CD4-positive, alpha-beta memory T cell (primary cell): ENCODE measurements at regions not wholly inside any gene's neighbourhood (a gene's known extent, or its start where the extent isn't known, plus 50 kb on each side); places are given as distances from the start of the nearest gene placed in this dataset.

Experiments used
- CTCF ChIA-PET: fragments of 350-600 bp; sonication (Branson Sonifier 250); formaldehyde crosslinking; loops from one replicate; lab custom pipeline; 2021; ENCODE audit warnings: inconsistent platforms; ENCODE audit not compliant: partially characterized antibody; lab: Charles Lee
- POLR2A ChIA-PET: fragments of 350-600 bp; sonication (Branson Sonifier 250); formaldehyde crosslinking; loops from one replicate; lab custom pipeline; 2021; ENCODE audit not compliant: partially characterized antibody; lab: Charles Lee
- DNase-seq, 5 donors: peaks; one replicate each; pipeline versions ENCODE4 v3.0.0 to v3.0.0-alpha.2; 2020 to 2022; ENCODE audit warnings: mixed read lengths in 1 of 5
- H3K27ac ChIP-seq: one replicate; pipeline ENCODE4 v1.7.0; 2013; ENCODE audit warnings: low read depth, low read length
- H3K27me3 ChIP-seq: 2 replicates; pipeline ENCODE4 v1.7.0; 2013; ENCODE audit warnings: mild to moderate bottlenecking, low read length, moderate library complexity; ENCODE audit not compliant: insufficient read depth
- H3K36me3 ChIP-seq: 2 replicates; pipeline ENCODE4 v1.7.0; 2013; ENCODE audit warnings: mild to moderate bottlenecking, low read length, moderate library complexity; ENCODE audit not compliant: insufficient read depth
- H3K4me1 ChIP-seq: 2 replicates; pipeline ENCODE4 v1.7.0; 2013; ENCODE audit warnings: mild to moderate bottlenecking, low read length, moderate library complexity; ENCODE audit not compliant: insufficient read depth
- H3K4me3 ChIP-seq, 2 donors: one replicate each; pipeline ENCODE4 v1.7.0; 2013; ENCODE audit warnings: low read length in 2 of 2, mild to moderate bottlenecking in 1 of 2
- H3K9me3 ChIP-seq, 2 donors: one replicate each; pipeline ENCODE4 v1.7.0; 2013; ENCODE audit warnings: low read length in 2 of 2, control low read depth in 1 of 2; ENCODE audit not compliant: control insufficient read depth in 1 of 2
- H3K27ac Mint-ChIP-seq, 7 donors: one replicate each; pipeline ENCODE4 v1.8.0; 2020 to 2021; ENCODE audit warnings: mixed read lengths in 7 of 7, mild to moderate bottlenecking in 6 of 7, inconsistent platforms in 3 of 7, moderate library complexity in 3 of 7
- H3K27me3 Mint-ChIP-seq, 2 donors: one replicate each; pipeline ENCODE4 v1.8.0; 2020 to 2021; ENCODE audit warnings: mixed read lengths in 2 of 2
- H3K36me3 Mint-ChIP-seq, 2 donors: one replicate each; pipeline ENCODE4 v1.8.0; 2020 to 2021; ENCODE audit warnings: mixed read lengths in 2 of 2, inconsistent platforms in 1 of 2, mild to moderate bottlenecking in 1 of 2
- H3K4me1 Mint-ChIP-seq, 4 donors: one replicate each; pipeline ENCODE4 v1.8.0; 2020 to 2021; ENCODE audit warnings: mixed read lengths in 4 of 4, mild to moderate bottlenecking in 1 of 4
- H3K4me3 Mint-ChIP-seq, 8 donors: one replicate each; pipeline ENCODE4 v1.8.0; 2020 to 2021; ENCODE audit warnings: mixed read lengths in 8 of 8, mild to moderate bottlenecking in 7 of 8, moderate library complexity in 6 of 8, inconsistent platforms in 3 of 8
- H3K9me3 Mint-ChIP-seq, 8 donors: one replicate each; pipeline ENCODE4 v1.8.0; 2020 to 2021; ENCODE audit warnings: mixed read lengths in 8 of 8, mild to moderate bottlenecking in 5 of 8, inconsistent platforms in 3 of 8, moderate library complexity in 1 of 8
- intact Hi-C: fragments of 100-400 bp; cut with micrococcal nuclease; formaldehyde crosslinking; loops from one replicate; pipeline ENCODE4 v1.15.1; 2023

DNA sequence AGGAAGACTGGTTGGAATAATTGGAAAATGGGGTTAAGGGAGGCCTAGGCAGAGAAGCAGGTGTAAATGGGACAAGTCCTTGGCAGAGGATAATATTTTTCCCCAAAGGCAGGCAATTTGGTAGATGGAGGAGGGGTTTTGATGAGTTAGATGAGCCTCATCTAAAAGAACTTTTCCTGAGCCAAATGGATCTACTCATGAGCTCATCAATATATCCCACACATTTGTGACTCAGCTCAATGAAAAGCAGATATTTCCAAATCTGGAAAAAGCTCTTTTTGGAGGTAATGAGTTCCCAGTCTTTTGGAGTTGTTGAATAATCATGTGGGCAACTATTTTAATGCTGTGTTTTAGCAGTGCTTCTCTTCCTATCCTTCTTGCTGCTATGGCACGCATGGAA lies 685.5 kb upstream of the CITED2 start:
- H3K4me1 Mint-ChIP-seq: no peaks in the 10 kb centered on the region
- no peaks in the 10 kb centered on the region for H3K27me3 ChIP-seq
- no peak overlapping the region for H3K4me3 Mint-ChIP-seq
- H3K36me3 Mint-ChIP-seq: no peaks in the 10 kb centered on the region
- no peaks in the 10 kb centered on the region for H3K9me3 ChIP-seq
- H3K9me3 Mint-ChIP-seq: no peaks in the 10 kb centered on the region
- DNase-seq: no peak
- ChIA-PET POLR2A (no interaction called here), CTCF (no interaction called here)
- H3K27ac ChIP-seq: no peak overlapping the region
- intact Hi-C loops: no loop called here
- no peak overlapping the region for H3K4me3 ChIP-seq
- H3K27me3 Mint-ChIP-seq: peaks cover 4 to 8% of the 10 kb centered on the region in 2 donors
- no peak overlapping the region for H3K27ac Mint-ChIP-seq
- H3K4me1 ChIP-seq: no peaks in the 10 kb centered on the region
- H3K36me3 ChIP-seq: no peaks in the 10 kb centered on the region

DNA sequence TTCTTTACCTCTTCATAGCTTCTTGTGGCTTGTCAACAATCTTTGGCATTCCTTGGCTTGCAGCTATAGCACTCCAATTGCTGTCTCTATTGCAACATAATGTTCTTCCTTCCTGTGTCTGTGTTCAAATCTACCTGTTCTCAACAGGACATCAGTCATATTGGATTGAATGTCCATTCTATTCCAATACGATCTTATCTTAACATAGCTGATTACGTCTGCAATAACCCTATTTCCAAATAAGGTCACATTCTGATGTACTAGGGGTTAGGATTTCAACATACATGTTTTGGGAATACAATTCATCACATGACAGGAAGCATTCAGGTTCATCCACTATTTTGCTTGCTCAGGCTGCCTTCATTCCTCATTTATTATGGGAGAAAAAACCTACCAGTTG lies 684.4 kb upstream of the CITED2 start:
- no peak for DNase-seq
- Histone ChIP-seq H3K27me3 (no peaks in the 10 kb centered on the region), H3K4me1 (no peaks in the 10 kb centered on the region), H3K36me3 (no peaks in the 10 kb centered on the region), H3K4me3 (no peak overlapping the region), H3K27ac (no peak overlapping the region), H3K9me3 (no peaks in the 10 kb centered on the region)
- no peak overlapping the region for H3K27ac Mint-ChIP-seq
- H3K36me3 Mint-ChIP-seq: no peaks in the 10 kb centered on the region
- no peaks in the 10 kb centered on the region for H3K4me1 Mint-ChIP-seq
- H3K4me3 Mint-ChIP-seq: no peak overlapping the region
- POLR2A ChIA-PET: no interaction called here
- intact Hi-C loops: no loop called here
- peaks cover 3 to 8% of the 10 kb centered on the region in 2 donors for H3K27me3 Mint-ChIP-seq
- H3K9me3 Mint-ChIP-seq: no peaks in the 10 kb centered on the region
- CTCF ChIA-PET: no interaction called here

DNA sequence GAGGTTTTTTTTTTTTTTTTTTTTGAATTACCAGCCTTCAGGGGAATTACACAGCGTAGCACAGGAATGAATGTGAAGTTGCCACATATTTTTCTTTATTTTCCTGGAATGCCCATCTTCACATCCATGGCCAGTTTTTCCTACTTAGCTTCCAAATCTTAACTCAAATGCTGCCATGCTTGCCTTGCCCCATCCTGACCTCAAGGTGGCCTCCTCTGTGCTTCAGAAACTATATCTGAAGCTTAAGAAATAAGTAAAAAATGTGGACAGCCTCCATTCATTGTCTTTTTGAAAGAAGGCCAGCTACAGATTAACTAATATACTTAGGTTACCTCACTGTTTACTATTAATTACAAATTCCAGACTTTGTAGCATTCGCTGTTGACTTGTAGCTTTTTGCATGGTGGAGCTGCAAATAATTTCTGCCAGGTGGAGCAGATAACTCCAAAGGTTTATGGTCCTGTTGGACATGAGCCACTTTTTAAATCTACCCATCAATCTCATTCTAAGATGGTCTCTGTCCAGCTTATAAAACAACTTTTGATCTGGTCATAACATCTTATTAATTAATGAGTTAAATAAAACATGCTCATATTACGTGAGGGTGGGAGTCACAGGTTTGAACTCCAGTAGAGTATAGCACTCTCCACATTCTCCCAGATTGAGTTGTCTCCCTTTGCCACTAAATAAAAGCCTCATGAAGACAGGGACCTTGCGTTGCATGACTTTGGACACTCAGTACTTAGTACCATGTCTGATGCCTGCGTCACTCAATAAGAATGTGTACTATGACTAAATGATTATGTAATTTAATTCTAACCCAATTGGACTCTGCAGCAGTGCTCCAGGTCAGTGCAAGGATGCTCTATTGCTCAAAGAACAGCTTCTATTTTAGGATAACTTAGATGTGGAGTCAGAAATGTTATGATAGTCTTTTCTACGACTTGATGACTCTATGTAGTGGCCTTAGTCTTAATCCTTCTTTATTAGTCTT lies 678.6 kb upstream of the CITED2 start:
- ChIA-PET CTCF (interaction anchor here (0.7 kb wide), 1 partner anchor 178 kb away, joined by 4 read pairs; no protein-coding TSS in a partner anchor), POLR2A (no interaction called here)
- Mint-ChIP-seq H3K4me1 (no peaks in the 10 kb centered on the region), H3K27me3 (peaks cover 0 to 5% of the 10 kb centered on the region in 2 donors), H3K9me3 (no peaks in the 10 kb centered on the region), H3K27ac (no peak overlapping the region), H3K4me3 (no peak overlapping the region), H3K36me3 (no peaks in the 10 kb centered on the region)
- no peaks in the 10 kb centered on the region for H3K27me3 ChIP-seq
- no peak overlapping the region for H3K4me3 ChIP-seq
- no peaks in the 10 kb centered on the region for H3K4me1 ChIP-seq
- DNase-seq: no peak
- H3K36me3 ChIP-seq: no peaks in the 10 kb centered on the region
- no peaks in the 10 kb centered on the region for H3K9me3 ChIP-seq
- no peak overlapping the region for H3K27ac ChIP-seq
- intact Hi-C loops: no loop called here

DNA sequence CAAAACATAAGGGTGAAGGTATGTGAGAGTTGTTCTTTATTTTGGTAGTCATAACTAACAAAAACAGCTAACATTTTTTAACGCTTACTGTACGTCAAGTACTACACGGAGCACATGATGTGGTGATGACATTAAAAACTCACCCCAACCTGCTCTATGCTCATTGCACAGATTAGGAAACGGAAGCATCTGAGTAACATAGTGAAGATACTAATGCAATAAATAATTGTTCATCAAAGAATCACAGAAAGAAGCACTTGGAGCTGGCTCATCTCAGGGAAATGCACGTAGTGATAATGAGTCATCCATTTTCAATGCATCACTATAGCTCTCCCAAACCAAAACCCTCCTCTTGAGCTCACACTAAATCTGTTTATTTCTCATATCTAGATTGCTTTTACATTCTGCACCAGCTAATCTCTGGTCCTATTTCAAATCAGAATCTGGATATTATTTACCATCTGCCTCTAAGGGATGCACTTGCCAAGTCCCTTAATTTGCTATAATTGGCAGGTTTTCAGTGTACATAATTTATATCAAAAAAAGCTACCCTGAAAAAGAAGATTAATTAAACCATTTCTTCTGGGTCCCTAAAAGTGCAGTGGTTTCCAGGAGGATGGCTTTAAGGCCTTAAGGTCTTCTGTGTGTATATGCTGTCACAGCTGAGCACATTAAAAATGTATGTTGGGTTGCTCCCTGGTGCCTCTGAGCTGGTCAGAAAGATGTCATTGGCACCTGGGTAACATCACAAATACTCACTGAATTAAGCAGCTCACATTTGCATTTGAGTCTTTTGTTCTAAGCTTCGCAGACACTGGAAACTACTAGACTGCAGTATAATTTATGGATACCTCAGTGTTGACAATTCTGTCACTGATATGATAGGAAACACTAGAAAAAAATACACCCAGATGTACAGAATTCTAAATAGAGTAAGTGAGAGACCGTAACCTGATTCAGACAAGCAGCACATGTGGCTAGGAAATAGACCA lies 677.4 kb upstream of the CITED2 start:
- H3K9me3 Mint-ChIP-seq: peaks cover 0 to under 1% (median 0%) of the 10 kb centered on the region in 8 donors
- H3K27me3 Mint-ChIP-seq: peaks cover 0 to 5% of the 10 kb centered on the region in 2 donors
- ChIA-PET POLR2A (no interaction called here), CTCF (no interaction called here)
- intact Hi-C loops: no loop called here
- H3K4me1 ChIP-seq: no peaks in the 10 kb centered on the region
- H3K9me3 ChIP-seq: no peaks in the 10 kb centered on the region
- H3K27me3 ChIP-seq: no peaks in the 10 kb centered on the region
- H3K27ac ChIP-seq: no peak overlapping the region
- no peaks in the 10 kb centered on the region for H3K36me3 ChIP-seq
- H3K27ac Mint-ChIP-seq: no peak overlapping the region
- H3K36me3 Mint-ChIP-seq: no peaks in the 10 kb centered on the region
- no peak overlapping the region for H3K4me3 Mint-ChIP-seq
- peaks cover 0 to 4% (median under 1%) of the 10 kb centered on the region in 4 donors for H3K4me1 Mint-ChIP-seq
- no peak overlapping the region for H3K4me3 ChIP-seq
- DNase-seq: no peak

DNA sequence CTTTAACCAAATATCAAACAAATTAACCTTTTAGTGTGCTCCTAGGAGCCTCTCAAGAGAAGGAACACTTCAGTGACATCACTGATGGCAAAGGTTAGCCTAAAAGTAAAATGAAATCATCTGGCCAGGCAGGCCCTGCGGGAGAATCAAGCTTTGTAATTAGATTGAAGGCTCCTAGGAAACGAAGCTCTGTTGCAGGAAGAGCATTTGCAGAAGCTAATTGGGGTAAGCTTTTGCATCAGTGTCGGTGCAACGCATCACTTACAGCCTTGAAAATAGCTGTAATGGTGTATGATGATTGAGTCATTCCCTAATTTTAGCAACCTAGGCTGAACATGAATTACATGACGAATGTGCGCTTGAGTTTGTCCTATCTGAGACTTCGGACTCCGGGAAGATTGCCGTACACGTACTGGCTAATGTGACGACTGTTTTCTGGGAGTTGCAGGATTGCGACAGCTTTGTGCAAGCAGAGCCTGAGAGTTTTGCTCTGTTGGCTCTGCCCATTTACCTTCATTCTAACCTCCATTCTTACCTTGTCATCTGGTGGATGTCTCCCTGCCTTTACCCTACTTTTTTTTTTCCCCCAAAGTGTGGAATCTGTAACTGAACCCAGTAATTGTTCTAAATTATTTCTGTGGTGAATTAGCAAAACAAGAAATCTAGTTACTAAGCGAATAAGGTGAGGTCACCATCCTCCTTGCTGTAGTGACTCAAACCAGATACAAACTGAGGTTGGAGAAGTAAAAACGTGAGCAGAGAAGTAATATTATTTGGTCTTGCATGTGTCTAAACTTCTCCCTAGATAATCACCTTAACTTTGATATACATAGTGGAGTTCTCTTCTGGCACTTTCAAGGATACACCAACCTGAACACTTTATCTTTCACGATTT lies 675.9 kb upstream of the CITED2 start:
- no peak overlapping the region for H3K27ac Mint-ChIP-seq
- H3K27me3 Mint-ChIP-seq: peaks cover 2 to 3% of the 10 kb centered on the region in 2 donors
- POLR2A ChIA-PET: no interaction called here
- Histone ChIP-seq H3K27ac (no peak overlapping the region), H3K27me3 (no peaks in the 10 kb centered on the region), H3K9me3 (no peaks in the 10 kb centered on the region), H3K4me3 (no peak overlapping the region), H3K4me1 (no peaks in the 10 kb centered on the region), H3K36me3 (no peaks in the 10 kb centered on the region)
- CTCF ChIA-PET: no interaction called here
- H3K36me3 Mint-ChIP-seq: no peaks in the 10 kb centered on the region
- H3K9me3 Mint-ChIP-seq: peaks cover 0 to 4% (median 0%) of the 10 kb centered on the region in 8 donors
- intact Hi-C loops: no loop called here
- no peak overlapping the region for H3K4me3 Mint-ChIP-seq
- DNase-seq: no peak
- peaks cover 0 to 4% (median under 1%) of the 10 kb centered on the region in 4 donors for H3K4me1 Mint-ChIP-seq

DNA sequence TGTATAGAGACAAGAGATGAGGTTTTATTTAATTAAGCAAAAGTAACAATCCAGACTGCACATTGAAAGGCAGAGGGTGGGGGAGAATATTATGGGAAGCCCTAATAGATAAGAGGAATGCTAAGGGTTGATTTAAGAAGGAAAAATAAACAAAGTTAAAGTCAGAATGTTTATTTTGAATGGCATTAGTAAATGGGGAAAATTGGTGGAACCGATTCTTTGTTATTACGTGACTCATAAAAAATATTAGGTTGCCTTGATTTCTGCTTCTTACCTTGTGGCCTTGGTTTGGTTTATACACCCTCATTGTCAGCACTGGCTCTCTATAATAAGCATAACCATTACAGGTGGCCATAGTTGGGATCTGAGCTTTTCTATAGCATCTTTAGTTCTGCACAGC lies 674.8 kb upstream of the CITED2 start:
- H3K9me3 ChIP-seq: no peaks in the 10 kb centered on the region
- H3K36me3 ChIP-seq: no peaks in the 10 kb centered on the region
- no peaks in the 10 kb centered on the region for H3K27me3 ChIP-seq
- Mint-ChIP-seq H3K27me3 (peaks cover 2 to 3% of the 10 kb centered on the region in 2 donors), H3K27ac (no peak overlapping the region), H3K4me1 (peaks cover 0 to 4% (median under 1%) of the 10 kb centered on the region in 4 donors), H3K9me3 (peaks cover 0 to 4% (median 0%) of the 10 kb centered on the region in 8 donors), H3K36me3 (no peaks in the 10 kb centered on the region), H3K4me3 (no peak overlapping the region)
- CTCF ChIA-PET: no interaction called here
- DNase-seq: no peak
- H3K4me1 ChIP-seq: no peaks in the 10 kb centered on the region
- intact Hi-C loops: no loop called here
- POLR2A ChIA-PET: no interaction called here
- H3K4me3 ChIP-seq: no peak overlapping the region
- H3K27ac ChIP-seq: no peak overlapping the region
